GM21447 (cell line): ENCODE measurements at regions not wholly inside any gene's neighbourhood (a gene's known extent, or its start where the extent isn't known, plus 50 kb on each side); places are given as distances from the start of the nearest gene placed in this dataset.
A peak's percentile ranks its signal among the peaks of the same experiment; 100 is the strongest.

Experiments used
- ATAC-seq: cut with Tn5 transposase; IDR thresholded peaks from one replicate; pipeline ENCODE4 v1.9.1; 2021; ENCODE audit not compliant: unreplicated experiment

DNA sequence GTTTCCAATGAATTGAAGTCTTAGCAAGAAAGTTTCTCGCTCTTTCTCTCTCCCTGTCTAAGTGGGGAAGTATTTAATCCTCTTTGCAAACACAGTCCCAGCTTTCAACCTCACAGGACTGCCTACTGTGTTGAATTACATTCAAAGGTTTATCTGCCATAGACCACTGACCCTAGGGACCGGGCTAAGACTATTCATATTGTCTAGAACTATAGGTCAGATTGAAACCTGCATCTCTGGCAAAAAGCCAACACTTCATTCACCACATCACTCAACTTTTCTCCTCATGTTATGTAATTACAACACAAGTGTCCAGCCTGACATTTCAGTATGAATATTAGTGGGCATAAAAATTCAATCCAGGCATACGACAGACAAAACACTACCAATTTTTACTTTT is 314.7 kb upstream of the RSPO3 start:
- ATAC-seq = peak; percentile 26

DNA sequence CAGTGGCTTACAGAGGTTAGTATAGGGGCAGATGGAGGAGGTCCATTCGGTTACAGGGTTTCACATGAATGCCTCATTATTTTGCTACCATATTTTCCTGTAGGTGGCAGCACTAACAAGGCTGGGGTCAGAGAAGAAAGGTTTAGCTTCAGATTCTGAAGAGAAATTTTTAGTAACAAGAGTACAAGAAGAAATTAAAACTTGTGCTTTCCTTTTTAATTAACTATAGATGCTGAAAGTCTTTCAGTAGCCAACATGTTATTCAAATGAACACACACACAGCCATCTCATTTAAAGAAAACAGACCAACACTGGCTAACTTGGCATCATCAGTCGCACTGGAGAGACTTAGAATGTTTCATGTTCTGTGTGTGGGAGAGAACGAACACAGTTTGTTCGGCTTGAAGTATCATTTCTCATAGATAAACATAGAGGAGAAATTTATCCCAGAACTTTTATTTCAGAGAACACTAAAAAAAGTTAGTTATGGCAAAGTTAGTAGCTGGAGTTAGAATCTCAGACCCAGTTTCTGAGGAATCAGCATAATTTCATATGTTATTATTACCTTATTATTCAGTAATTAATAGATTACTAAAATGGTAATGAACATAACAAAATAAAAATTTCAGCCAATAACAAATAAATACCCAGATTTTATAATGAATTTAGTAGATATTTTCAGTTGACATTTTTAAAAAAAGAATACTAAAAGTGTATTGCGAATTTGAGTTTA is 314.0 kb upstream of the RSPO3 start:
- ATAC-seq = peak; percentile 81

DNA sequence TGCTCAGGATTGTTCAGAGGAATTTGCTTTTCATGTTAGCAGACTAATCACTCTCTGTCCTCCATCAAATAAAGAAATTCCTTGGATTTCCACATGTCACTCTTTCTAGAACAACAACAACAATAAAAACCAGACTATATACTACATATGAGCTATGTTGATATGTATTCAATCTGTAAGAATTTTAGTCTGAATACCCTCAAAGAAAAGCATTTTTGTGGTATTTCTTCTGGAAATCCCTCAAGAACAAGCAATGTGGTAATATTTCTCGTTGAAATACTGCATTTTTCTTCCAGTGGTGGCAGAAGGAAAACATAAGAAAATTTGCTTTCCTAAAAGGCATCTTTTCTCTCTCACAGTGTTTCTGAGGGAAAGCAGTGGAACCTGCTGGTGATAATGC is 312.6 kb upstream of the RSPO3 start:
- ATAC-seq = no peak

DNA sequence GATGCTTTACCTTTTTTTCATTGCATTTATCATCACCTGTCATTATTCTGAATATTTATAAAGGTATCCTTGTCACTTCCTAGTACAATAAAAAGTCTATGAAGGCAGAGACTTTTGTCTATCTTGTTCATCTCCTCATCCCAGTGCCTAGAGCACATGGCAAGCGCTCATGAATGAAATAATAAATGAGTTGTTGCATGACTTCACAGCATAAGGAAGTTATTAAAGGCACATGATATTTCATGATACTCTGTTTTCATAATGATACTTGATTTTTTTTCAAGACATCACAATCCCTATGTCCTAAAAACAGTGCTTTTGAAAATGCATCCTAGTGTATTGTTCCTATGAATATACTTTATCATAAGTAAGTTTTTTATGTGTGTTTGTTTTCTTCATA is 310.6 kb upstream of the RSPO3 start:
- ATAC-seq = no peak

DNA sequence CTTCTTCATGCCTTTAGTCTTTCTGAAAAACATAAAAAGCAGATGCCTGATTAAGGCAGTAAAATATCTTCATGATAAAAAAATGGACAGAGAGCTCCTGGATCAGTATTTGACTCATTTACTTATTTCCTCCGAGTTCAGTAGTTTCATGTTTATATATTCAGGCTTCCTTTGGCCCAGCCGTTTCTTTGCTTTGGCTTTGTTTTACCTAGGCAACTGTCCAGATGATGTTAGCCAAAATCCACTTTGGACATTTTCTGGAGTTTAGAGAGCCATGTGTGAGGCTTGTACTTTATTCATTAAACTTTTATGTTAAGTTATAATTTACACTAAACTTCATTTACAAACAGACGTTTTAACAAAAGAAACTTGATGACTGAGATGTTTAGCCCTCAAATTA is 307.1 kb upstream of the RSPO3 start:
- ATAC-seq = no peak

DNA sequence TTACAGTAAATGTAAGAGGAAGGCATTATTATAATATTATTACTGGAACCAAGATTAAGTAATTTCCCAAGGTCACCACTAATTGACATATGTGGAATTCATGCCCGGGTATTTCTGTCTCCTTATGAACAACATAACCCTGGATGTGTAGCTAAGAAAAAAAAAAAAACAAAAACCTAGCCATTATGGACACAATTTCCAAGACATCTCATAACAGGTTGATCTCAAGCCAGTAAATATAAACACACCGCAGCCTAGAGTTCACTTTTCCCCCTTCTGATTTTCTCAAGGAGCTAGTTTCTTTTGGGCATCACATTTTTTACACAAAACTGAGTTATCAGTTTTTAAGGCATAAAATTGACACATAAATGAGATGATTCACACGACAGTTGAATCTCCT is 306.5 kb upstream of the RSPO3 start:
- no peak for ATAC-seq

DNA sequence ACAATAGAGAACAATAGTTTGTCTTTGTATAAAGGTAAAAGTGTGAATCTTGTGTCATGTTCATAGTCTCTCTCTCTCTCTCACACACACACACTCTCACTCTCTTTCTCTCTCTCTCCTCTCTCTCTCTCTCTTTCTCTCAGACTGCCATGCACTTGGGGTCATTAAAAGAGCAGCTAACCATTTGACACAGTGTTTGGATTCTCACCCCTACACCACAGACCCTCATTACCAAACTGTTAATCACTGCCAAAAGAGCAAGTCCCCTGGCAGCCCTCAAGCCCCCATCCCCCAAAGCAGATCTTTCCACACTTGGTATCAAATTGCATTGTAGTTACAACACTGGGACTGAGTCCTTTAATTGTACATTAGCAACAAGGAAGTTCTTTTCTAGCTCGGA is 305.8 kb upstream of the RSPO3 start:
- ATAC-seq = no peak

DNA sequence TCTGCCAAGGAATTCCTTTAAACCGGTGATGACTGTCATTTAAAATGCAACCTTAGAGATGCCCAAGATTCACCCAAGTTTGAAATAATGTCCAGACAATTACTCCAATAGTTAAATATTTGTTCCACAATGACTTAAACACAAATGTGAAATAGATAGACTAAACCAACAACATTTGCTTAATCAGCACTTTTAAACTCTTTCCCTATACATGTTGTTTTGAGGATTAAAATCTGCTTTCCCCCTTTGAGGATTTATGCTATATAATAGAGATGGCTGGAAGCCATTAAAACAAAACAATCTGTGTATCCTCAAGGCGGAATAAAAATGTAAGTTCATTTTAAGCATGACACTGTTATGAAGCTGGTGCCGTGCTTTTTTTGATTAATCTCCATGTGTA is 297.8 kb upstream of the RSPO3 start:
- ATAC-seq = no peak

DNA sequence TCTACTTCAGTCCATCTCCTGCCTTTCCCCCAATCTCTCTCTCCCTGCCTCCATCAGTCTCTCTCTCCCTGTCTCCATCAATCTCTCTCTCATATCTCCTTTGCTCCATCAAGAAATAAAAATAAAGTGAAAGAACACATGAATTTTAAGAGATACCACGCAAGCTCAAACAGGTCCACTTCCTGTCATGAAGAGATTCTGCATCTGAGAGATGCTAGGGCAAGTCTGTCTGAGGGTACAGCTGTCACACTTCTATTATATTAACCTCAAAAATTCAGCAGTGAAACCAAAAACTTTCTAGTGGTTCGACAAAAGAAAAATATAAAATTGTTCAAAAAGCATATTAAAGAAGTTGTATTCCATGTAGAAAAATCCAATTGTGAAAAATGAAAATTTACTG is 296.8 kb upstream of the RSPO3 start:
- ATAC-seq = no peak

DNA sequence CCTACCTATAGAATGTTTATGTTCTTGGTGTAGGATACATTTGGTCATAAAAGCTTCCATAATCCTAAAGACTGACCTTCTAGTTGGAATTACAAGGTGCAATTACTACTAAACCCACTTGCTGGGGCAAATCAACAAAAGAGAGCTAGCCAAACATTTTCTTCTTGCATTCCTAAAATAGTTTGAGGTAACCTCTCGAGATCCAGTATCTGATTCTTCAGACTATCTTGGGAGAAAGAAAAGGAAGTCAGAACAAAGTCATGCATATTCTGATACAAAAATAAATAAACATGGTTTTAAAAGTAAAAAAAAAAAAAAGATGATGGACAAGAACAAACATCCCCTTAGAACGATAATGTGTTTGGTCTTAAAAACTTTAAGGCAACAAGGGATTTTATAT is 294.2 kb upstream of the RSPO3 start:
- no peak for ATAC-seq

DNA sequence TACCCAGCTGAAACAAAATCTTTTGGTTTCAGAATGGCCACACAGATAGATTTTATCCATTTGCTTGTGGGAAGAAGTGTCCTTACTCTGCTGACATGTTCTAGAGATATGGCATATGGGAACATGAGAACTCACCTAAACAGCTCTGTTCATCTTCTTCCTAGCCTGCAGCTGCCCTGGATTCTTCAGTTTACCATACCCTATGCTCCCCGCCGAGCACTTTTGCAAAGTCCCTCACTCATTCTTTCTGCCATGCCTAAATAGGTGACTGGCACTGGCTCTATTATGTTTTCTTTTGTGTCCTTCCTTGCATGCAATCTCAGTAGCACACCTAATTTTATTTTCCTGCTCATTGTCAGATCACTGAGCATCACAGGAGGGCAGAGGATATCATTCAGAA is 293.7 kb upstream of the RSPO3 start:
- no peak for ATAC-seq

DNA sequence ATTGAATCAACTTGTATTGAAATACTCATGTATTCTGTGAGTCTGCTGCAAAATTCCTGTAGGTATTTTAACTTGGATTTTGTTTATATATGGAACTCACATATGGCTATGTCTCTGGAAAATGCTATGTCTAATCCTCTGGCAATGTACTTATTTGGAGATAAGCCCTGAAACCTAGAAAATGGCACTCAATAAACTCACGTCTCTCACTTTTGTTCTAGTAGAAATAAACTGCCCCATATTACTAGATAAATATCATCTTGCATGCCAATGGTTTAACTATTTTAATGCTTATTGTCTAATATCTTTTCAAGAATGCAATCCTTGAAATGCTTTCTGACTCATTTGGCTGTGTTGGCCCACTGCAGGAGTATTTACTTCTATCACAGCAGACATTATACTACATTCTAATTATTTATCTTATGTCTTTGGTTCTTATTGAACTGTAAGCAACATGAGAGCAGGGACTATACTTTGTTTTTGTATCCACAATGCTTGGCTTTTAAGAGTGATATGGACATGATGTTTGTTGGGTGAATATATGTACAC is 292.2 kb upstream of the RSPO3 start:
- ATAC-seq = no peak

DNA sequence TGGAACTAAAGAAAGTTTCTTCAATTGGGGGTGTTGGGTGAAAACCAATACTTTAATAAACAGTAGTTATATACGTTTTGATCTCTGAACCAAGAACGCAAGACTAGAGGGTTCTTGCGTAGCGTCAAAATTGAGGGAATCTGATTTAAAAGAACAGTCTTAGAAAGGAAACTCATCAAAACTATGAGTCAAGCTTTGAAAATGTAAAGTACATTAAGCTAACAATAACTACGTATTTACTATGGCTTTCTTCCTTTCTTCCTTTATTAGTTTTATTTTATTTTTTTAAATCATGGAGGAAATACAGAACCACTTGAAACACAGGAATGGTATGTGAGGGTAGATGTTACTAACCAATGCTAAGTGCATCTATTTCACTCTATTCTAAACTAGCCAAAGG is 287.0 kb upstream of the RSPO3 start:
- no peak for ATAC-seq

DNA sequence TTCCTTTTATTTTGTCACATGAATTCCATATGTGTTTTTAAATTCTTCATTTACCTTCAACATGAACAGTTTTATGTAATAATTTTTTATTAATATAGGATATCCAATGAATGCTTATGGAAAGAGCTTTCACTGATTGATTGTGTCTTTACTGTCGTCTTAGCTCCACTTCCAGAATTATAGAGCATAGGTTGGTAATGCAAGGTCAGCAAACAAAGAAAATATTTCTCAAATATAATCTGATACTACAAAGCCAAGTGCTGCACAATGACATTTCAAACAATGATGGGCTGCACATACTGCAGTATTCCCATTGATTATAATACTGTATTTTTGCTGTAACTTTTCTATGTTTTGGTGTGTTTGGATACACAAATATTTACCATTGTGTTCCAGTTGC is 275.7 kb upstream of the RSPO3 start:
- no peak for ATAC-seq

DNA sequence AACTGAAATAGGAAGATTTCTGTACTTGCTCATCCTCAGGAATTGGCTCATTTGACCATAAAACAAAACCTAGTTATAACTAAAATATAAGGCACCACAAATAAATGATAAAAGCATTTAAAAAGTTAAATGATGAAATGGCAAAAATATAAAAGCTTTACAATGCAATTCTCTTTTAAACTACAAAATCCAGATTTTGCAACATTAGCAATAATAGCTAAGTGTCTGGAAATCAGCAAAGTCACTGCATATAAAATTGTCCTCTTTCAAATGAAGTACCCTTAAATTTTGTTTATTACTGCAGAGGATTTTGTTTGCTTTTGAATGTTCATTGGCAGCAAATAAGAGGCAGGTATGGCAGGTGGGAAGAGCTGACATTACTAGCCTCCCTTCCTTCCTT is 270.4 kb upstream of the RSPO3 start:
- ATAC-seq = no peak

DNA sequence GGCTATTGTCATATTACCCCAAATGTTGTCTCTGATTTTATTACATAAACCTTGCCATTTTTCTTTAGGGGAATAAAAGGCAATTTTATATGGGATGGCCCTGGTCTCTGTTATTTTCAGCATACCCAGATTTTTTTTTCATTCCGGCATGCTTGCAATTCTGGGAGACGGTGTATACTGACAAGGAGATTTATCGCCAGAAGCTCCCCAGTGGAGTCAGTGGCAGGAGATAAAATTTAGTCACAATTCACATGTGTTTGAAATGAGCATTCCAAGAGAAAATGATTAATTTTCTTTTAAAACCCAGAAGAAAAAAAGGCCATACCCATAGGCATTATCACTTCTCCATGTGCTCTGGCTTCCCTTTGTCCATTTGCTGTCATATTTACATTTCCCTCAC is 250.8 kb upstream of the RSPO3 start:
- no peak for ATAC-seq

DNA sequence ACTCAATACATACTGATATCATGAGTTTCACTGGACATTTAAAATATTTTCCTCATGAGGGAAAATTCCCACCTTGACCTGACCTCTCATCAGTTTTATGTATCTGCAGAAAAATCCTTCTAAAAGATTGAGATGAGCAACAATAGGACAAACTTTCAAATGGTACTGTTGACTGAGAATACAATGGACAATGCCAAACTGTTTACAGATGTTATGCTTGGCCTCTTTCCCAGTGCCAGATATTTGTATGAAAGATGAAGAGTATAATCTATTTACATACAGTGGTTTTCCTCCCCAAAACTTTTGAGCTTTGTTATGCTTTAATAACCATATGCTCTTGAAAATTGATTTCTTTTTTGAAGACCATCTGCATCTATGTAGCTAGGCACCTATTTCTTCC is 245.1 kb upstream of the RSPO3 start:
- ATAC-seq = no peak

DNA sequence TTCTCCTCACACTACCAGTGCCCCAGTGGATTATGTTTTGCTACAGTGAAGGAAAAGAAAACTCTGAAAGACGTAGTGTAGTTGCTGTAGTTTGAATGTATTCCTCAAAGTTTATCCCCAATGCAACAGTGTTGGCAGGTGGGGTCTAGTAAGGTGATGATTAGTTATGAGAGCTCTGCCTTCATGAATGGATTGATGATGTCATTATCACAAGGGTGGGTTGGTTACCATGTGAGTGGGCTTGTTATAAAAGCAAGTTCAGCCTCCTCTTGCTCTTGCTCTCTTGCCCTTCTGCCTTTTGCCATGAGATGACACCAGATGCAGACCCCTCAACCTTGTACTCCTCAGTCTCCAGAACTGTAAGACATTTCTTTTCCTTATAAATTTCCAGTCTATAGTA is 244.7 kb upstream of the RSPO3 start:
- ATAC-seq = no peak

DNA sequence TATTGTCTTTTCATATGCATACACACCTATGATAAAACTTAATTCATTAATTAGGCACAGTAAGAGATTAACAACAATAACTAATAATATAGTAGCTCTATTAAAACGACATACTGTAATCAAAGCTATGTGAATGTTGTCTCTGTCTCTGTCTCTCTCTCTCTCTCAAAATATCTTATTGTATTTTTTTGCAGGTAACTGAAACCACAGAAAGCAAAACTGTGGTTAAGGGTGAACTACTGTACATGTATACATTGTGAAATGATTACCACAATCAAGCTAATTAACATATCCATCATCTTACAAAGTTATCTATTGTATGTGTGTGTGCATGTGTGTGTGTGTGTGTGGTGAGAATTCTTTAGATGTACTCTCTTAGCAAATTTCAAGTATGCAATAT is 242.0 kb upstream of the RSPO3 start:
- no peak for ATAC-seq

DNA sequence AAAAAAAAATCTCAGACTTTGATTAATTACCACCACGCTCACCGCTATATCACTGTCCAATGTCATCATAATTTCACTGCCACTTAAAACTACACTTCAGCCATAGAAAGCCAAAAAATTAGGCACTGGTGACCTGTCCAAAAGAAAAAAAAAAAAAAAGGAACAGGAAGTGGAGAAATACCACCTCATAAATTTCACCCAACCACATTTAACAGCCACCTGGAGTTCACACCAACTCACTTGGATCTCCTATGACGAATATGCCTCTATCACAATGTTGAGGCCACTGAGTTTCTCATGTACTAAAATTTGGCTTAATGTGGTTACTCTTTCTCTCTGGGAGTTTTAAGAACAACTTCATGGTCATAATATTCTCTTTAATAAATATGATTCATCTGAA is 237.5 kb upstream of the RSPO3 start:
- no peak for ATAC-seq

DNA sequence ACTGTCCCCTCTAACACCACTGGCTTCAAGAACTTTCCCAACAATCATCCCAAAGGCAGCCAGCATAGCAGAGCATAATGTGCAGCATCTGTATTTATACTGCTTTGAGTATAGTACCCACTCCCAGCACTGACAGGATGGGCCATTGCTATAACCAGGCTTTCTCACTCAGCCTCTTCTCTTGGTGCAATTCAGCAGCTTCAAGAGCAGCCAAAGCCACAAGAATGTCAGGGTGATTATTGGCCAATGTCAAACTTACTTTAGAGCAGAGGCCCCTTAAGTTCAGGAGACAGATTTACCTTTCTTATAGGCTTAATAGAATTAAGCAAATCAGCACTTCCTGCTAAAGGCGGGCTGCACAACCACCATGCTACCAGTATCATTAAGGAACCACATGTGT is 232.4 kb upstream of the RSPO3 start:
- ATAC-seq = no peak

DNA sequence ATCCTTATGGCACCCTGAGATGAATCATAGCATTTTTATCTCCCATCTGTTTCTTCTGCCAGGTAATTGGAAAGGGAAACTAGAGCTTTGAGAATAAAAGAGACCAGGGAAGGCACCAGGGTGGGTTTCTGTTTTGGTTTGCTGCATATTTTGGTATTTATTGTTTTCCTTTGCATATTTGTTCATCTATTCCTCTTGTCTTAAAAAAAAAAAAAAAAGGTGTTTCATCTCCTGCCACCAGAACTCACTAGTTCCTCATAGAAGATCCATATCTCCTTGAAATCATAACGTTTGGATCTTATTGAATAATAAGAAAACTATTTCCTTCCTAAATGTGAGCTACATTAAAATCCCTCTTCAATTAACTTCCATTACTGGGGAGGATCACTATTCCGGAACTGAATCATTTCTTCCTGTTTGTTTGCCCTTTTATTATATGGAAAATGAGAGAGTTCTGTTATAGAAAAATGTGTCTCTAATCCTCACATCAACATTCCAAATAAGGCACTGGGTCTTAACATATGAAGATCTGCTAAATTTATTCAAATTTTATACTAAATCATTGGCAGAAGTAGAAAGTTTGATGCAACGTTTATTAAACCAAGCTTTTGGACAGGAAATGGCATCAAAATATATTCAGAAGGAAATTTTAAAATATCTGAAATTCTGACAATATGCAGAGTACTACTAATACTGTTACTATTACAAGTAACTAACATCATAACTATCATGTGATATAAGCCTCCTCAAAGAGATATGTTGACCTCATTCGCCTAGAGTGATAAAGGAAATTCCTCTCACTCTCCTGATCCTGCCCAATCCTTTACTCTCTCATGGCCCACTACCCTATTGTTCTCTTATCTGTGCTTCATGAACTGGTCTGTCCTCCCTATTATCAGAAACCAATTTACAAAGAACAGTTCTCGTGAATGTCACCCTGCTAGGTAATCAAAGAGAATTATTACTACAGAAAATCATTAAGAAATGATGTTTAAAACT is 229.4 kb upstream of the RSPO3 start:
- ATAC-seq = no peak
